ENCODE measurements at regions not wholly inside any gene's neighbourhood (a gene's known extent, or its start where the extent isn't known, plus 50 kb on each side); places are given as distances from the start of the nearest gene placed in this dataset.

- DNase-seq (ENCODE audit: low spot score in 2 of 2) (no peak), ATAC-seq (no peak)
- H3K27ac Mint-ChIP-seq: no peak overlapping the region
- no peaks in the 10 kb centered on the region for H3K9me3 Mint-ChIP-seq
- H3K36me3 Mint-ChIP-seq: no peaks in the 10 kb centered on the region
Observed at GRCh38 chr1:4563586-4563985, 90.8 kb upstream of the AJAP1 start.

- DNase-seq (ENCODE audit: low spot score in 2 of 2) (no peak), ATAC-seq (no peak)
- Mint-ChIP-seq H3K27ac (no peak overlapping the region), H3K36me3 (no peaks in the 10 kb centered on the region), H3K9me3 (no peaks in the 10 kb centered on the region)
Observed at GRCh38 chr1:4564051-4564450, 90.4 kb upstream of the AJAP1 start.

- ATAC-seq: no peak
- Mint-ChIP-seq H3K27ac (no peak overlapping the region), H3K9me3 (no peaks in the 10 kb centered on the region), H3K36me3 (no peaks in the 10 kb centered on the region)
- DNase-seq (ENCODE audit: low spot score in 2 of 2): no peak
Observed at GRCh38 chr1:4565166-4565565, 89.2 kb upstream of the AJAP1 start.

- Mint-ChIP-seq H3K36me3 (no peaks in the 10 kb centered on the region), H3K9me3 (no peaks in the 10 kb centered on the region), H3K27ac (no peak overlapping the region)
- ATAC-seq: no peak
- no peak for DNase-seq (ENCODE audit: low spot score in 2 of 2)
Observed at GRCh38 chr1:4565801-4566449, 88.5 kb upstream of the AJAP1 start.

GRCh38 chr1:4571263-4571662, 83.1 kb upstream of the AJAP1 start:
- Mint-ChIP-seq H3K9me3 (no peaks in the 10 kb centered on the region), H3K27ac (no peak overlapping the region), H3K36me3 (no peaks in the 10 kb centered on the region)
- DNase-seq (ENCODE audit: low spot score in 2 of 2) (no peak), ATAC-seq (no peak)

- no peak for DNase-seq (ENCODE audit: low spot score in 2 of 2)
- Mint-ChIP-seq H3K36me3 (no peaks in the 10 kb centered on the region), H3K27ac (no peak overlapping the region), H3K9me3 (no peaks in the 10 kb centered on the region)
- ATAC-seq: no peak
Observed at GRCh38 chr1:4573526-4573925, 80.9 kb upstream of the AJAP1 start.

- ATAC-seq (no peak), DNase-seq (ENCODE audit: low spot score in 2 of 2) (no peak)
- no peak overlapping the region for H3K27ac Mint-ChIP-seq
- H3K36me3 Mint-ChIP-seq: no peaks in the 10 kb centered on the region
- no peaks in the 10 kb centered on the region for H3K9me3 Mint-ChIP-seq
Observed at GRCh38 chr1:4581807-4582206, 72.6 kb upstream of the AJAP1 start.

GRCh38 chr1:4584449-4584848, 70.0 kb upstream of the AJAP1 start:
- H3K9me3 Mint-ChIP-seq: no peaks in the 10 kb centered on the region
- DNase-seq (ENCODE audit: low spot score in 2 of 2): no peak
- ATAC-seq: no peak
- H3K36me3 Mint-ChIP-seq: no peaks in the 10 kb centered on the region
- no peak overlapping the region for H3K27ac Mint-ChIP-seq

GRCh38 chr1:4585216-4585615, 69.2 kb upstream of the AJAP1 start:
- peak in 1 of 2 donors; percentile 68 for DNase-seq (ENCODE audit: low spot score in 2 of 2)
- peak in 1 of 2 donors; percentile 43 for ATAC-seq
- no peaks in the 10 kb centered on the region for H3K9me3 Mint-ChIP-seq
- no peaks in the 10 kb centered on the region for H3K36me3 Mint-ChIP-seq
- H3K27ac Mint-ChIP-seq: no peak overlapping the region

GRCh38 chr1:4585705-4586104, 68.7 kb upstream of the AJAP1 start:
- H3K36me3 Mint-ChIP-seq: no peaks in the 10 kb centered on the region
- ATAC-seq (no peak), DNase-seq (ENCODE audit: low spot score in 2 of 2) (no peak)
- H3K27ac Mint-ChIP-seq: no peak overlapping the region
- H3K9me3 Mint-ChIP-seq: no peaks in the 10 kb centered on the region

- Mint-ChIP-seq H3K27ac (no peak overlapping the region), H3K9me3 (no peaks in the 10 kb centered on the region)
- no peak for ATAC-seq
Observed at GRCh38 chr1:4586611-4587160, 67.7 kb upstream of the AJAP1 start.

GRCh38 chr1:4587721-4588120, 66.7 kb upstream of the AJAP1 start:
- ATAC-seq (no peak), DNase-seq (ENCODE audit: low spot score in 2 of 2) (no peak)
- no peaks in the 10 kb centered on the region for H3K9me3 Mint-ChIP-seq
- H3K27ac Mint-ChIP-seq: no peak overlapping the region
- H3K36me3 Mint-ChIP-seq: no peaks in the 10 kb centered on the region

More at GRCh38 chr1:4586611-4587160, 67.7 kb upstream of the AJAP1 start:
- no peak for DNase-seq (ENCODE audit: low spot score in 2 of 2)
- no peaks in the 10 kb centered on the region for H3K36me3 Mint-ChIP-seq

- no peak overlapping the region for H3K27ac Mint-ChIP-seq
- no peak for ATAC-seq
- no peak for DNase-seq (ENCODE audit: low spot score in 2 of 2)
- no peaks in the 10 kb centered on the region for H3K36me3 Mint-ChIP-seq
- H3K9me3 Mint-ChIP-seq: no peaks in the 10 kb centered on the region
Observed at GRCh38 chr1:4590756-4591155, 63.7 kb upstream of the AJAP1 start.

- no peaks in the 10 kb centered on the region for H3K9me3 Mint-ChIP-seq
- H3K36me3 Mint-ChIP-seq: no peaks in the 10 kb centered on the region
- H3K27ac Mint-ChIP-seq: no peak overlapping the region
- no peak for DNase-seq (ENCODE audit: low spot score in 2 of 2)
- no peak for ATAC-seq
Observed at GRCh38 chr1:4591926-4592325, 62.5 kb upstream of the AJAP1 start.

- Mint-ChIP-seq H3K36me3 (no peaks in the 10 kb centered on the region), H3K27ac (no peak overlapping the region), H3K9me3 (no peaks in the 10 kb centered on the region)
- no peak for ATAC-seq
- no peak for DNase-seq (ENCODE audit: low spot score in 2 of 2)
Observed at GRCh38 chr1:4593106-4593505, 61.3 kb upstream of the AJAP1 start.

GRCh38 chr1:4594286-4594991, 60.0 kb upstream of the AJAP1 start:
- DNase-seq (ENCODE audit: low spot score in 2 of 2): no peak
- no peak for ATAC-seq
- H3K36me3 Mint-ChIP-seq: no peaks in the 10 kb centered on the region
- no peaks in the 10 kb centered on the region for H3K9me3 Mint-ChIP-seq
- H3K27ac Mint-ChIP-seq: no peak overlapping the region

GRCh38 chr1:4595341-4596225, 58.8 kb upstream of the AJAP1 start:
- DNase-seq (ENCODE audit: low spot score in 2 of 2): no peak
- no peak for ATAC-seq
- Mint-ChIP-seq H3K36me3 (no peaks in the 10 kb centered on the region), H3K9me3 (no peaks in the 10 kb centered on the region), H3K27ac (no peak overlapping the region)
